ENCODE measurements at regions not wholly inside any gene's neighbourhood (a gene's known extent, or its start where the extent isn't known, plus 50 kb on each side); places are given as distances from the start of the nearest gene placed in this dataset.
"Not testable (repeated sequence)": the region's sequence is repeated elsewhere in the genome, so short reads cannot be mapped to it uniquely, and the experiment has no call there.

GRCh38 chr15:69876064-69876940, 221.4 kb downstream of the TLE3 start:
- WGBS, result 80% methylated on average over 31 of the region's 31 CpGs
- Histone ChIP-seq H3K9me3 (ENCODE audit: control insufficient read depth in 4 of 4, low read length in 3 of 4) (peaks cover 2 to 11% (median 5%) of the 10 kb centered on the region in 4 donors), H3K9ac (ENCODE audit: low read depth in 1 of 2, low read length in 2 of 2) (no peak overlapping the region), H3K4me3 (ENCODE audit: low read depth in 1 of 3, low read length in 3 of 3) (no peak overlapping the region), H3K36me3 (ENCODE audit: control insufficient read depth in 4 of 4, insufficient read depth in 3 of 4, low read depth in 1 of 4, low read length in 3 of 4) (no peaks in the 10 kb centered on the region), H3K27ac (ENCODE audit: low read depth in 1 of 2, low read length in 2 of 2) (no peak overlapping the region), H3K4me1 (ENCODE audit: control insufficient read depth in 4 of 4, insufficient read depth in 4 of 4, low read length in 3 of 4) (no peaks in the 10 kb centered on the region), H3K27me3 (ENCODE audit: control insufficient read depth in 4 of 4, insufficient read depth in 4 of 4, low read length in 3 of 4) (no peaks in the 10 kb centered on the region)
- TF ChIP-seq RXRA (IDR thresholded peaks at IDR 0.05) (no peak), EGR1 (IDR thresholded peaks at IDR 0.05; ENCODE audit: low read depth in 2 of 2) (no peak), CTCF (IDR thresholded peaks at IDR 0.05; ENCODE audit: low read depth, low read length, missing input control) (no peak), ATF3 (IDR thresholded peaks at IDR 0.05) (no peak), ZBTB33 (IDR thresholded peaks at IDR 0.05) (no peak), MAX (IDR thresholded peaks at IDR 0.05) (no peak), JUND (IDR thresholded peaks at IDR 0.05) (no peak), SP1 (IDR thresholded peaks at IDR 0.05) (no peak), GABPA (IDR thresholded peaks at IDR 0.05 in 1 of 2, conservative IDR thresholded peaks at IDR 0.05 in 1 of 2) (no peak), HNF4A (conservative IDR thresholded peaks at IDR 0.05) (no peak), TAF1 (conservative IDR thresholded peaks at IDR 0.05) (no peak)
- DNase-seq (ENCODE audit: low spot score), result no peak

GRCh38 chr15:69879963-69880362, 217.8 kb downstream of the TLE3 start:
- 93% methylated on average over 1 of the region's 1 CpG for WGBS
- H3K9ac ChIP-seq (ENCODE audit: low read depth in 1 of 2, low read length in 2 of 2); H3K27me3 ChIP-seq (ENCODE audit: control insufficient read depth in 4 of 4, insufficient read depth in 4 of 4, low read length in 3 of 4); DNase-seq (ENCODE audit: low spot score); H3K4me3 ChIP-seq (ENCODE audit: low read depth in 1 of 3, low read length in 3 of 3); H3K4me1 ChIP-seq (ENCODE audit: control insufficient read depth in 4 of 4, insufficient read depth in 4 of 4, low read length in 3 of 4); H3K27ac ChIP-seq (ENCODE audit: low read depth in 1 of 2, low read length in 2 of 2); H3K36me3 ChIP-seq (ENCODE audit: control insufficient read depth in 4 of 4, insufficient read depth in 3 of 4, low read depth in 1 of 4, low read length in 3 of 4); H3K9me3 ChIP-seq (ENCODE audit: control insufficient read depth in 4 of 4, low read length in 3 of 4): not testable (repeated sequence)

Data from liver (tissue), 8 donors.